HG03442 (cell line): ENCODE measurements at regions not wholly inside any gene's neighbourhood (a gene's known extent, or its start where the extent isn't known, plus 50 kb on each side); places are given as distances from the start of the nearest gene placed in this dataset.
"Not testable (repeated sequence)": the region's sequence is repeated elsewhere in the genome, so short reads cannot be mapped to it uniquely, and the experiment has no call there.

Source experiments
- ATAC-seq: cut with Tn5 transposase; IDR thresholded peaks from one replicate; pipeline ENCODE4 v1.9.1; 2021; ENCODE audit warnings: mild to moderate bottlenecking, moderate library complexity; ENCODE audit not compliant: unreplicated experiment

DNA sequence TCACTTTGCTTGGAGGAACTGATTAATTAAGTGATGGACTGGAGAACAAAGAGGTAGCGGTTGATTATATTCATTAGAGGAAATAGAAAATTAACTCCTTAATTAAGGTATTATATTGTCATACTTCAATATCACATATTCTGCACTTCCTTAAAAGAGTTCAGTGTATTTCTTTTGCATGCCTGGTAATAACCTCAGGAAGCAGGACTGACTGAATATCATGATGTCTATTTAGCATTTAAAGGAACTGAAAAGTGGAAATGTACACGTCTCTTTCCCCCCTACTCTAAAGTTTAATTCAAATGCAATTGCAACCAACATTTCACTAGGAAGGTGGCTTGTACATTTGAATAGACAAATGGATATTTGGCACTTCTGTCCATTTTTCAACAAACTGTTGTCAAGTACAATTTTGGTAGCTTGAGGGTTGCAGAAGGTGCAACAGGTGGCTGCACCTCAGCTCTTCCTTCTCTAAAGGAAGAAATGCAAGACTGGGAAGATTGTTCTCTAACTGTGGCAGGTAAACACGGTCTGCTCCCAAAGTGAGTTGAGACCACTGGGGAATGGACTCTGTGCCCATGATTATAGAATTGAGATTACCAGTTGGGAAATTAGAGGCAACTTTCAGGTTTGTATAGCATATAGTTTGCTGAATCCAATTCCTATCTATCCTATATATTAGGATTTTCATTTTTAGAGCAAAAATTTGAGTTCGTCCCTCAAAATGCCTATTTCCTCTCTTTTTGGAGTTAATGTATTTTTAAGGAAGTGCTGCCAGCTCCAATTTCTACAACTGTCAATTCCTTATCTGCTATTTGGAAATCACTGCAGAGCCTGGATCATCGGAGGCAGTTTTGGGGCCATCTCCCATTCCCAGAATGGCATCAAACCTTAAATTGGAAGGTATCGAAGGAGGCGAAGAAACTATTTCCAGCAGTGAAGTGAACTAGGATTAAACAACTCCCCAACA lies 98.9 kb upstream of the TAF11L2 start:
- no peak for ATAC-seq

DNA sequence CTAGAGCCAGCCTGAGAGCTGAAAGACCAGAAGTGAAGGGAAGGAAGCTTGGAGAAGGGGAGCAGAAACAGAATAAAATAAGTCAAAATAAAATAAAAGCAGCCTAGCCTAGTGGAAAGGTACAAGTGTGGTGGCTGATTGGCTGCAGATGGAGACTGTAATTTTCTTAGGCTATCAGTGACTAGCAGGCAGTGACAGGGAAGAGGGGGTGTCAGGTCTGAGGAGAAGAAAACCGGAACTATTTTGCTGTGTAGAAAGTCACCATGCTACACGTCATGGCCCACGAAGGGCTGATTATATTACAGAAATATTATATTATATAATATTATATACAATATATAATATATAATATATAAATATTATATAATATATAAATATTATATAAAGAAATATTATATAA lies 98.1 kb upstream of the TAF11L2 start:
- no peak for ATAC-seq

DNA sequence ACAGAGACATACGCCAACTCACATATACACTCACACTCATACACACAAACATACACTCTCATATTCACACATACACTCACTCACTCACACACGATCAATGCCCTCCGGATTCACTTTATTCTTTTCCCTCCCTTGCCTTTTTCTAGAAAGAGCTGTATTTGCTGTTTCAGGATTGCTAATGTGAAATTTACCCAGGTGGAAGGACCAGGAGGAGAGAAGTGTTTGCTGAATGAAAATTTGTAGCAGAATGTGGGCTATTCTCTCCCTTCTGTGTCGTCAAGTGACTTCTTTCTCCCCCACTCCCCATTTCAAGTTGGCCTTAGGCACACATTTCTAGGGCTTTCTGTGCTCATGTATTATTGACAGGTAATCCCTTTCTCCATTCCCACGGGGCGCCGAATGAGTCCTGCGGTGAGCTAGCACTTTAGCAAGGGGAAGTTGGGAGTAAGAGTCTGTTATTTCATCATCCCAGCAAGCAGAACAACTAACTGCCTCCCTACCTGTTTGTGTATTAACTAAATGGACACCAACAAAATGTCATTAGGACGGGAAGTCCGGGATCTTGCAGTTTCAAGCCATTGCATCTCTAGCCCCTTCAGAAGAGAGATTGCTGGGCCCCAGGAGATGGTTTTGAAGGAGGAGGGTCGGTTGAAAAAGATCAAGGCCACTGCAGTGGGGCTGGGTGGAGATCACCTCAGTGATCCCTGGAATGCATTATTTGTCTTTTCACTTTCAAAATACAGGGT lies 97.1 kb upstream of the TAF11L2 start:
- ATAC-seq: no peak

DNA sequence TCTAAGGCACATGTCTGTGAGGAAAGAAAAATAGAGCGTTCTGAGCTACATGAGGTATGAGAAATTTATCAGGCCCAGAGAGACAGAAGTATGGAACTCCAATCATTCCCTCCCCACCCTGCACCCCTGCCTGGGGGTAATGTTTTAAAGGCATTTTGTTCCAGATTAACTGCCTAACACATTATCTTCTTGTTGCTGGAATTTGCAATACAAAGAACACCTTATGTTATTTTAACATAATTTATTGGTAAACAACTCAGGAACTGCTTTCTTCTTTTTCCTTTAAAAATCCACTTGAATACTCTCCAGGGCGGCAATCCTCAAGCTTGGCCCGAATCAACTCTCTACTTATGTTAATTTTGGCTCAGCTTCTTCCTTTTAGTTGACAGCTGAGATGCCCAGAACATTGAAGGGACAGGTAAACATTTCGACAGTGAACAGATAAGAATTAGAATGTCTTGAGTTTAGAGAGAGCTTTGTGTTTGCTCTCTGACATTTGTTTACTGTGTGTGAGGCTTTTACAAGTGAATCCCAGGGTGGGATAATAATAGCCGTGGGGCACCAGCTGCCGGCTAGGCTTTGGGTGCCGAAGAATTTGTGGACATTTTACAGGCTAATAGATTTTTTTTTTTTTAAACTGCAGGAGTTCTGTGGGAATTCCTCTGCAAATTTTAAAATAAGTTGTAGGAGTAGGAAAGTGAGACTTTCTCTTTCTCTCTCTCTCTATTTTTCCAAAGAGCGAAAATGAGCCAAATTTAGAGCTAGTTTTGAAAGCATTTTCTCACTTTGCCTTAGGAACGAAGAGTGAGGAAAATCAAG lies 96.4 kb upstream of the TAF11L2 start:
- no peak for ATAC-seq

DNA sequence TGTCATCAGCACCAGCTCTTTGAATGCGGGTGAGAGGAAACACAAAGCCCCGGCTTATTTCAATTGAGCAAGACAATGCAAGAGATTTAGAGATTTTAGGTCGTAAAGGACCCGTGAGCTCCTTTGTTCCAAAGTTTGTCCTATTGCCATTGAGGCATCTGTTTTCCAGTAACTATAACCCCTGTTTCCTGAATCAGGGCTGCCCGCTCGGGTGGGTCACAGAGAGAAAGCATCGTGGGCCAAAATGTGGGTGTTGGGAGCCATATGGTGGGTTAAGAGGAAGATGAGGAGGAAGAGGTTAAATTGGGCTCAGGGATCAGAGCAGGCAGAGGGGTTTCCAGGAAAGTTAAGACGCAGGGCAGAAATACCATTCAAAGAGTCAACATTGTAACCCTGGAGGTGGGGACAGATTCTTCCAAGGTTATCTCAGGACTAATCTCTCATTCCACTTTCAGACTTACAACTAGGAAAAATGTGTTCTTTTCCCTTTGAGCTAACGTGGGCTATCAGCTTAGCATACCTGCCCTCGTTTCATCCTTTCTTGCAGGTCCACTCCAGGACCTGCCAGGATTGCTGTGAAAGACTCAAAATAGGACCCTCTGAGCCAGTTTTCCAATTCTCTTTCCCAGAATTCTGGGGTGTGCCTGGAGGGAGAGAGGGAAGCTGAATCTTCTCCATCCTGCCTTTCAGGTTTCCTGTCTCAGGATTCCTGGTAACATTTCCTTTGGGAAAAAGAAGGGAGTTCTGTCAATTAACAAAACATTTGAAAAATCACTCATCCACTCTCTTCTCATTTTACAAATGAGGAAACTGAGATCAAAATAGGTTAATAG lies 95.5 kb upstream of the TAF11L2 start:
- ATAC-seq: no peak

DNA sequence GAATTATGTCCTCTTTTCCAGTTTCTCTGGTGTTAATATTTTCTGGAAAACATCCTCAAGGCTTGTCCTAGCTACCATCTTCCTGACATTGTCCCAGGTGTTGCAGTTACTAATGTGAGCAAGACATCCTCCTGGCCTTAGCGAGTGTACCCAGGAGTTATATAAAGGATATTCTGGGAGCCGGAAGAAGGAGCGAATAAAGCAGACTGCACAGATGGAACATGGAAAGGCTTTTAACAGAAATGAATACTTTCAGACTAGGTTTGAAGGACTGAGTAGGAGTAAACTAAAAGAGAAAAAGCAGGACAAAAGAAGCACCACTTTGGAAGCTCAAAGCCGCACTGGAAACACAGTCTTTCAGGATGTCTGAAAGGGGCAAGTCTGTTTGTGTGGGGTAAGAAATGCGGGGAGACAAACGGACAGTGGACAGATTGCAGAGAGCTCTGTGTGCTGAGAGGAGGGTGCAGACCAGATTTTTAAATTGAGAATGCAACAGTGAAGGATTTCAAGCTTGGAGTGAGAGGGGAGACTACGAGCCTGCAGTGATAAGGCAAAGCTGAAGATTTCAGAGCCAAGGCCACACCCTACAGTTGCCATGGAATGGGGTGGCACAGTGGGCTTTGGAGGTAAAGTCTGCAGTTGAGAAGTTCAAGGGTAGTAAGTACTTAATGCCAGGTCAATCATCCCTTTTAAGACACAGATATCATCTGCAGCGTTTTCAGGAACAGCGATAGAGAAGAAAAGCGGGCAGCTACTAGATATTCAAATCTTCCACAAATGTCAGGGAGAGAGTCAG lies 94.1 kb upstream of the TAF11L2 start:
- no peak for ATAC-seq

DNA sequence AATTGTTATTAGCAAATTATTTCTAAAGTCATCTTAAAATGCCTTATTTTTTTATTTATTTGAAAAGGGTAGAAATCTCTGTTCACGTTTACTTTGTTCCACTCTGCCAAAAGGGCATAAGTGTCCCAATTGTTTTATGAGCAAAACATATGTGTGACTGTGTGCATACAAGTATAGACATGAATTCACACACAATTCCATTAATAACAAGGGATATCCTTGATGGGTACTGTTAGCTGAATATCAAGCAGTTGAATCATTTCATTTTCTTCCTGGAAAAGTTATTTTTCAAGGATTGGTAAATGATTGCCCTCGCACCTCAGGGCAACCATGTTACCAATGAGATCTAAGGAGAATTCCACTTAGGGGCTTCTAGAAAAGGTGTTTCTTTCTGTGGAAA lies 92.1 kb upstream of the TAF11L2 start:
- no peak for ATAC-seq

DNA sequence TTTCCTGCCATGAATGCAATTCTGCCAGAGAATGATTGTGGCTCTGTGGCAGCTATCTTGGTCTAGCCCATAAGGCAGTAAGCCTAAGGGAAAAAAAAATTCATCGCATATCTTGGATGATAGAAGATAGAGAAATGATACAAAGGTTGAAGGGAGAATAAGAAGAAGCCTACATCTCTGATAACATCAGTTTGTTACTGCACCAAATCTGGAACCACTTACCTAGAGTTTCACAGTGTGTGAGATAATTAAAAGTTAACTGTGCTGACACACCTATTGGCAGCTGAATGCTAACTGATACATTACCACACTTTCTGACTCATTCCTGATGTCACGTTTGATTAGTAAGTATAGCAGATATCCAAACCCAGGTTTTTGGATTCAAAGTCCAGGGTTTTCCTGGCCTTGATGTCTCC lies 91.6 kb upstream of the TAF11L2 start:
- no peak for ATAC-seq

DNA sequence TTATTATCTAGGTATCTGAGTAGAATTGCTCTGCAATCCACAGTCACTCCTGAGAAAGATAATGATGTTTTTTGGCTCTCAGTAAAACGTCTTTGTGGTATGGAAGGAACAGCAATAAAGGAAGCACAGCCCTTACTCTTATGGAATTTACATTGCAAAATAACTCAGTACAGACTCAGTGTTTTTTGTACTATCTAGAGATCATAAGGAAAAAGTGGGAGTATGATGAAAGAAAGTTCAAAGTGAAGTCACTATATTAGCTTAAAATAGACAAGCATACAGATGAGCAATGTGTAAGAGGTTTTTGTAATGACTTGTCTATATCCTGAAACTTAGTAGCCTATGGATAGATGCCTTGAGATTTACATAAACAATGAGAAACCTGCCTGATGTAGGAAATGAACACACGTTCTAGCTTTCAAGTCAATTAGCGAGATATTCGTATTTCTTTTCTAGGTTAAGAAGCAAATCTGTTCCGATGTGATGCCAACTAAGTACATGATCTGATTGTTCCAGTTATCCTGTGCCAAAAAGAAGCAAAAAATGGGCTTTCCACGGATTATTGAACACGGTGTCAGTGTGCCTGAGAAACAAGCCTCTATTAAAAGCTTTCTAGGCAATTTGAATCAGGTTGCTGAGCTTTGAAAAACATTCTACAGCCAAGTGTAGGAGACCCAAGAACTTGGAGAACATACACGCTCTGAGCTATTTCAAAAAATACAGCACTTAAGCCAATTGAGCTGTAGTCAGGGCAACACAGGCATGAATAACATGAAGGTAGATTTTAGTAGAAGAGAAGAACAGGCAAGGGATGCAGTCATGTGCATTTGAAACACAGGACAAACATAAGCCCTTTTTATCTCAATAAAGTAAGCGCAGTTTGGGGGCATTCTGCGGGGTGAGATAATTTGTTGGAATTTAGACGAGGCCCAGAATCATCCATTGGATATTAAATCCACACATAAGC lies 86.3 kb upstream of the TAF11L2 start:
- ATAC-seq: no peak

DNA sequence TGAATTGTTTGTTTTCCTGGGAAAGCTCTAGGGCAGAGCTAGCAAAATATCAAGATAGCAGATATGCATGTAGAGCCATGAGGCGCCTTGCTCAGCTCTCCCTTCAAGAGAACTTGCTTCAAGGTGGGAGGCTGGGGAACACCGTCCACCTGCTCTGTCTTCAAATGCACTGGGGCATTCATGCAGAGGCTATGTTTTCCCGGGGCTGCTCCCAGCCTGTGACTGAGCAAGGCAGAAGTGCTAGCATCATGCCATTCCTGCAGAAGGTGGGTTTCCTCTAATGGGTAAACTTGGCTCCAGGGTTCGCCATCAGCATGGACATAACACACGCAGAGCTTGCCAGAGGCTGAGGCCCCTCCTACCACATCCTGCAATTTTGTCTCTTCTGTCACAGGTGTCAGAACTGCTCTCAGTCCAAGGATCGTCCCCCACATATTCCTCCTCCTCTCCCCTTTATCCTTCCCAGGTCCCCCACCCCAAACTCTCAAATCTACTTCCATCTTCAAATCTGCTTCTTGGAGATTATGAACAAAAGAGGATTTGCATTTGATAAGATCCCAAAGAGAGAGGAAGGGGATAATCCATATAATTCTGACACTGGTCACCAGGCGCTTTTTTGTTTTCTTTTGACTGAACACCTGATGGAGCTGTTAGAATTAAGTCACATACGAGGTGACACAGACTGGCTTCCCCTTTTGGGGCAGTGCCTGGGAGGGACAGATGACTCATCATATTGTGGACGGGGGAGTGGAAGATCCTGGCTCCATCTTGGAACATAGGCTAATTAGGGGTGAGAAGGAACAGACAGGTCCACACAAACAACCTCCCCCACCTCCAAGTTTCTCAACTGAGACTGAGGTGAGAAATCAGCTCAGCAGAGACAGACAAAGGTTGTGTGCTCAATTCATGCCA lies 85.0 kb upstream of the TAF11L2 start:
- ATAC-seq: no peak

DNA sequence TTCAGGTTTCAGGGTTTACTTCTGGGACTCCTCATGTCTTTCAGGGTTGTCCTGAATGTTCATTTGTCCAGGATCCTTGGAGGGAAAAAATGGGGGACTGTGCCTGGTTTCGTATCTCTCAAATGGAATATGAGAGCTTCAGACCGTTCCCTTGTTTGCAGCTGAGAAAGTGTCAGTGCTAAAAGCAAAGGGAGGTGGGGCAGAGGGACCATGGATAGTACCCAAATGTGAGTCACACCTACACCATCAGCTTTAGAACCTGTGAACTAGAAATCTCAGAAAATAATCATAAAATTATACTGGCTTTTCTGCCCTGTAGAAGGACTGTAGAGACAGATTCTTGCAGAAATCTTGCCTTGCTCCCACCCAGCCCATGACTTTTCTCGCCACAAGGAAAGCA lies 84.3 kb upstream of the TAF11L2 start:
- ATAC-seq: no peak

DNA sequence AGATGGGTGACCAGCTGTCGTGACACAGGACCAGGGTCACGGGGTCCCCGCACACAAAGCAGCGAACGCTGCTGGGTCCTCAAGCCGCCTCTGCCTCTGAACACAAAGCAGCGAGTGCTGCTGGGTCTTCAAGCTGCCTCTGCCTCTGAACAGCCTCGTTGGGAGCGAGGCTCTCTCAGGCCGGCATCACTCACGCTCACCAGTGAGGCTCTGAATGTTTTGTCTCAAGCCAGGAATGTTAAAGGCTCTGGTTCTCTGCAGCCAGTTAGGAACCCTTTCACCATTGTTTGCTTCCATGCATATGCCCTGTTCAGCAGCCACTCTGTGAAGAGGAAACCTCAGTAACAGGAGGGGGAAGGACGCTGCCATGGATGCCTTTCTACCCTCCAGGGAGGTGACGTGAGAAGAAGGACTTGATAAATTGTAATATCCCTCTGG lies 82.7 kb upstream of the TAF11L2 start:
- ATAC-seq: no peak

DNA sequence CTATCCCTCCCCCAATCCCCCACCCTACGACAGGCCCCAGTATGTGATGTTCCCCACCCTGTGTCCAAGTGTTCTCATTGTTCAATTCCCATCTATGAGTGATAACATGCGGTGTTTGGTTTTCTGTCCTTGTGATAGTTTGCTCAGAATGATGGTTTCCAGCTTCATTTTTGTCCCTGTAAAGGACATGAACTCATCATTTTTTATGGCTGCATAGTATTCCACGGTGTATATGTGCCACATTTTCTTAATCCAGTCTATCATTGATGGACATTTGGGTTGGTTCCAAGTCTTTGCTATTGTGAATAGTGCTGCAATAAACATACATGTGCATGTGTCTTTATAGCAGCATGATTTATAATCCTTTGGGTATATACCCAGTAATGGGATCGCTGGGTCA lies 81.7 kb upstream of the TAF11L2 start:
- not testable (repeated sequence) for ATAC-seq

DNA sequence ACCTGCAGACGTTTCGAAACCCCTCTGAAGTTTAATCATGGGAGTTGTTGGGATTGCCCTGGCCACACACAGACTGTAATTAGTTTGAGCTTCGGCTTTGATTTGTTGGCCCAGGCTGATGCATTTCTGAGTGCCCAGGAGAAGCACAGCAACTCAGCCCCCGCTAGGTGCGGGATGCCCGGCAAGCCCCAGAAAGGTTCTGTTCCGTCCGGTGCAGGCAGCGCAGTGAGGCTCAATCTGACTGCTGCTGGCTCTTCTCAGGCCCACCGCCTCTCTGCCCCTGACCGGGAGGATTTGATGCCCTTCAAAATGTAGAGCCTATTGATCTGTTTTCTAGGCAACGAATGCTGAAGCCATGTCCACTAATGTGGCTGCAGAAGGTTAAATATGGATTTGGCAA lies 73.4 kb upstream of the TAF11L2 start:
- no peak for ATAC-seq

DNA sequence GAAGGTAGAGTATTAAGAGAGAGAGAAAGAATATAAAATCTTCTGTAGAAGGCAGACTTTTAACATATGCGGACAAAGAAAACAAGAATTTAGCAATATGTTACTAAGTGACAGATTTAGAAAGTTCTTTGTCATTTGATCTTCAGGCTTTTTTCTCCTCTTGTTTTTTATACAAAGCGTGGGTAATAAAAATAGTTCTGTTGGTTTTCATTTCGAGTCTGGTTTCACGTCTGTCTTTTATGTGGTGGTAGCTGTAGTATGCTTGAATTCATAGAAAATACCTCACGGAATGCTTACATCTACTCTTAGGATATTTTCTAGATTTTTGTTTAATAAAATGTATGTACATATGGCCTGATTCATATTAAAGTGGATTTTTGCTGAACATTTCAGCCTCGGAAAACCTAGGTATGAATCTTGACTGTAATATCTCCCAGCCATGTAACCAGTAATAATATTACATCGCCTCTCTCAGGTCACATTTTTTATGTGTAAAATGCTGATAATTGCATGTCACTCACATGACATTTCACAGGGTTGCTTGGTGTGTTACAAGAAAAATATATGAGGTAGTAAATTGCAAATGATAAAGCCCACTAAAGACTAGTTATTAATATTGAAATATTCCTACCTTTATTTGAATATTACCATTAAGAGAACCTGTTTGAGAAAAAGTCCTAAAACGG lies 72.5 kb upstream of the TAF11L2 start:
- ATAC-seq: peak; percentile 57

DNA sequence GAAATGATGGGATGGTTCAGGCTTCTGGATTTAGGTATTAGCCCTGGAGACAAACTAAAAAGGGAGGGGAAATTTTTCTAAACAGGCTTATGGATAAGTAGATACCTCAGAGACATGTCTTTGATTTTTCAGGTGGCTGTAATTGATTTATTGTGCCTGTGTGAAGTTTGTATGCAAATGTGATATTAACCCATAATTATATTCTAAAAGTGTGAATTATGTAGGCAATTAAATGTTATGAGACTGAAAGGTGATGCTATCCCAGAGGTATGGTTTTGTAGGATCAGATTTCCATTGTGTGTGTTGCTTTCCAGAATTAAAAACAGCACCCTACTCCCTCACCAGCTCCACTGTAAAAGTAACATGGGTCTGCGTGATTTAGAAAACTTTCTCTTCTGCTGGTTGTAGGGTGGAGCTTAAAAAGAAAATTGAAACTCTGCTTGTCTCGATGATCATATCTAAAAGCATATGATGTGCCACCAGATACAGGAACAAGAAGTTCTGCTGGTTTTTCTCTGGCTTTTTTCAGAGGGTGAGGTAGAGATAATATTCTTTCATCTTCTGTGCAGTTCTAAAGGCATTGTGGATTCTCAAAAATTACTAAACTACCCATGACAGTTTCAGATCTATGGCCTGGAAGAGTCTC lies 71.8 kb upstream of the TAF11L2 start:
- peak; percentile 70 for ATAC-seq
